ENCODE measurements at regions not wholly inside any gene's neighbourhood (a gene's known extent, or its start where the extent isn't known, plus 50 kb on each side); places are given as distances from the start of the nearest gene placed in this dataset.
A peak's percentile ranks its signal among the peaks of the same experiment; 100 is the strongest.

DNA sequence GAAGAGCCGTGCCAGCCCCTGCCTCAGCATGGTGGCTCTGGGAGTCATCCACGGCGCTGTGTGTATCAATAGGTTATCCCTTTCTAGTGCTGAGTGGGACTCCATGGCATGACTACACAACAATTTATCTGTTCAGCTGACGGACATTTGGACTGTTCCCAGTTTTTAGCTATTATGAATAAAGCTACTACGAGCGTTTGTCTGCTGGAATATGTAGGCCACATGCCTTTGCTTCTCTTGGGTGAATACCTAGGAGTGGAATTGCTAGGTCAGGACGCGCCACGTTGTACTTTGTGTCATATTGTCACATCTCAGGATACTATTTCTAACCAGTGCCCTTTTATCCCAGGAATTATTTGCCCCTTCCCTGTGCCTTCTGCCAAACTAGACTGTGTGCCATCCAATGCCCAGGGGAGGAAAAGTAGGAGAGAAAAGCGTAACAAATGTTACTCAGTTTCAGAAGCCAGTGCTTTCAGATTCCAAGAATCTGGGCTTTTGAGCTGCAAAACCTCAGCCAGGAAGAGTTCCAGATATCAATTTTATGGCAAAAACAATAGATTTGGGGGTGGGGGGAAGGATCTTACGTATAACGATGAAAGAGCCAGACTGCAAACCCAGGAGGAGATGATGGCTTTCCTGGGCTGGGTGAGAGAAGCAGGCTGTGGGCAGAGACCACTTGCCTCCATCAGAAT, 62.5 kb upstream of the NCOR2 start:
- DNase-seq (ENCODE audit: low spot score) = no peak

DNA sequence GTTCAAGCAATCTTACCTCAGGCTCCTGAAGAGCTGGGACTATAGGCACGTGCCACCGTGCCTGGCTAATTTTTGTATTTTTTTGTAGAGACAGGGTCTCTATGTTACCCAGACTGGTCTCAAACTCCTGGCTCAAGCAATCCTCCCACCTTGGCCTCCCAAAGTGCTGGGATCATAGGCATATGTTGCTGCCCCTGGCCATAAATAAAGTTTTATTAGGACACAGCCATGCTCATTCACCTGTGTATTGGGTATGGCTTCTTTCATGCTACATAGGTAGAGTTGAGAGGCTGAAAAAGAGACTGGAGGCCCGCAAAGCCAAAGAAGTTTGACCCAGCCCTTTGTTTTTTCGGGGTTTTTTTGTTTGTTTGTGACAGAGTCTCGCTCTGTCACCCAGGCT, 61.7 kb upstream of the NCOR2 start:
- DNase-seq (ENCODE audit: low spot score) = no peak

DNA sequence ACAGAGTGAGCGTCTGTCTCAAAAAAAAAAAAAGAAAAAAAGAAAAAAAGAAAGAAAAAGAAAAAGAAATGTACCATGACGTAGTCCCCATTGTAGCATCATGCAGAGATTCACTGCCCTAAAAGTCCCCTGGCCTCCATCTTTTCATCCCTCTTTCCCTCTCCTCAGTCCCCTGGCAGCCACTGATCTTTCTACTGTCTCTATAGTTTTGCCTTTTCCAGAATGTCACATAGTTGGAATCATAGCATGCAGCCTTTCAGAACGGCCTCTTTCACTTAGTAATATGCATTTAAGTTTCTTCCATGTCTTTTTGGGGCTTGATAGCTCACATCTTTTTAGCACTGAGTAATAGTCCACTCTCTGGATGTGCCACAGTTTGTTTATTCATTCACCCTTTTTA, 60.5 kb upstream of the NCOR2 start:
- DNase-seq (ENCODE audit: low spot score) = no peak

DNA sequence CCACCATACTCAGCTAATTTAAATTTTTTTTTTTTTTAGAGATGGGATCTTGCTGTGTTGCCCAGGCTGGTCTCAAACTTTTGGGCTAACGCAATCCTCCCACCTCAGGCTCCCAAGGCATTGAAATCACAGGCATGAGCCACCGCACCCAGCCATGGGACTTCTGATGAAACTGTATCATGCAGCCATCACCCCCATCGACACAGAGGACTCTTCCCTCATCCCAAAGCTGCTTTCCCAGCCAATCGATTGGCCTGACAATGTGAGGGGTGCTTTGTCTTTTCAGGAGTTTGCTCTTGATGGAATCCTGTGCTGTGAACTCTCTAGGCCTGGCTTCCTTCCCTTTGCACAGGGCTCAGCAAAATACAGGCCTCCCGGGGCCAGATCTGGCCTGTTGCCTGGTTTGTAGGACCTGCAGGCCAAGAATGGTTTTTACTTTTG, 59.6 kb upstream of the NCOR2 start:
- DNase-seq (ENCODE audit: low spot score) = no peak

DNA sequence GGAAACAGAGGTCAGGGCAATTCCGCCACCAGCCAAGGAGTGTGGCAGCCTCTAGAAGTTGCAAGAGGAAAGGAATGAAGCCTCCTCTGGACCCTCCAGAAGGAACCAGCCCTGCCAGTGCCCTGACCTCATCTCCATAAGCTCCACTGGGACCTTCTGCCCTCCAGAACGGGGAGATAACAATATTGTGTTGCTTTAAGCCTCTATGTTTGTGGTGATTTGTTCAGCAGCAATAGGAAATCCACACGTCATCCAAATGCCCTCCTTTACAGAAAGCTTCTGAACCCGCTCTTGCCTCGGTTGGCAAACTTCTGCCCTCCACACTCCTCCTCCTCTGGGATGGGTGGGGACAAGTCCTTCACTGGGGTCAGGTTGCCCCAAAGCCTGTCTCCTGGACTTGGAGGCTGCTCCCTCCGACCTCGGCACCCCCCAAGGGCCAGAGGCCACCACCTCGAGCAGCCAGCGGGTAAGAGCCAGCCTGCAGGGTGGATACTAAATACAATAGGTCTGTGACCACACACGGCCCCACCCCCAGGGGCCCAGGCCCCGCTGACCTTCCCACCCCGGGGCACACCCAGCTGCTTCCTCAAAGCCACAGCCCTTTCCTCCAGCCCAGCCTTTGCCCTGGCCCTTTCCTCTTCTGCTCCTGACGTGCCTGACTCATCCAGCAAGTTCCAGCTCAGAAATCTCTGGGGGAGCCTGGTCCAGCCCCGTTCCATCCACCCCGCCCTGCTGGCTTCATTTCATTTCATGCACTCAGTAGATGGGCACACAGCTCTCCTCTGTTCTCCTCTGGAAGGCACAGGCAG, 58.7 kb upstream of the NCOR2 start:
- DNase-seq (ENCODE audit: low spot score) = no peak

DNA sequence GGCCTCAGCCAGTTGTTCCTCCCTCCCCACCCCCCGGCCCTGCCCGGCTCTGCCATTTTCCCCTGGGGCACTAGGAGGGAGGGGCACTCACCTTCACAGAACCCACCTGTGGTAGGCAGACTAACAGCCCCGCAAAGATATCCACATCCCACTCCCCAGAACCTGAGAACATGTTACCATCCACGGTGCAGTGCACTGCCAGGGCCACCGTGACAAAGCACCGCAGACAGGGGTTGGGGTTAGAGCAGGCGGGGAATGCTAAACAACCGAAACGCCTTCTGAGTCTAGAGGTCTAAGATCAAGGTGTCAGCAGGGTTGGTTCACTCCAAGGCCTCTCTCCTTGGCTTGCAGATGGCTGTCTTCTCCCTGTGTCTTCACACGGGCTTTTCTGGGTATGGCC, 57.4 kb upstream of the NCOR2 start:
- no peak for DNase-seq (ENCODE audit: low spot score)

DNA sequence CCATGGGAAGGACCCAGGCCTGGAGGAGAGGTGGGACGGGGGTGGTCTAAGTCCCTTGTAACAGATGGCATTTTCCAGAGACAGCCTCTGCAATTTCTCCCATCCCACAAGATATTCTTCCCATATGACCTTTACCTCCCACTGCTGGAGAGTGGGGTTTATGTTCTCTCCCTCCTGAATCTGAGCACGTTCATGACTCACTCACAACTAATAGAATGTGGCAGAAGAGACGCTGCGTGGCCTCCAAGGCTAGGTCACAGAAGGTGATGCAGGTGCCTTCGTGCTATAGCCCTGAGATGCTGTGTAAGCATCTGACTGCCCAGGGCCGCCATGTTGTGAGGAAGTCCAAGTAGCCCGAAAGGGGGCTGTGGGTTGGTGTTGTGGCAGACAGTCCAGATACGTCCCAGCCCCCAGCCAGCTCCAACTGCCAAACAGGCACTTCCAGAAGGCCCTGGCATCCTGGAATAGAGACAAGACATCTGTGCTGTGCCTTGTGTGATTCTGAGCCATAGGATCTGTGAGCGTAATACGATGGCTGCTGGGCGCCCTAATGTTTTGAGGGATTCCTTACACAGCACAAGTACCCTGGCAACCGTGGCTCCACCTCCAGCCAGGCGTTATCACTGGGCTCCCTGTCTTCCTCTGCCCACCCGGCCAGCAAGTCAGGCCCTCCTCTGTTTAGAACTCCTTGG, 56.1 kb upstream of the NCOR2 start:
- DNase-seq (ENCODE audit: low spot score) = no peak

DNA sequence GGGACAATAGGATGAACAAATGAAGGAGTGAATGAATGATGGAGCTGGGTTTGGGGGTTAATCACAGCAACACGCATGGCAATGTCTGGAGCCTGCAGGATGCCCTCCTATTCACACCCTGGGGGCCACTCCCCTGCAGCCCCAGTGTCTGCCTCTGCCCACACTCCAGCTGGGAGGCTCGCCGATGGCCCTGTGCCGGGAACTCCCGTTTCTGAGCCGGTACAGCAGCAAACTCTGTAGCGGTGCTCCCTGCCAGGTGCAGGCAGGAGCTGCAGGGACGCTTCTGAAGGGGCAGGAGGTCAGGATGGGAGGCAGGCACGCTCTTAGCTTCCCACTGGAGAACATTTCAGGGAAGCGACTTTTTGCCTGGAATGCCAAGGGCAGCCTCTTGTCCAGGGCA, 55.4 kb upstream of the NCOR2 start:
- DNase-seq (ENCODE audit: low spot score) = no peak

DNA sequence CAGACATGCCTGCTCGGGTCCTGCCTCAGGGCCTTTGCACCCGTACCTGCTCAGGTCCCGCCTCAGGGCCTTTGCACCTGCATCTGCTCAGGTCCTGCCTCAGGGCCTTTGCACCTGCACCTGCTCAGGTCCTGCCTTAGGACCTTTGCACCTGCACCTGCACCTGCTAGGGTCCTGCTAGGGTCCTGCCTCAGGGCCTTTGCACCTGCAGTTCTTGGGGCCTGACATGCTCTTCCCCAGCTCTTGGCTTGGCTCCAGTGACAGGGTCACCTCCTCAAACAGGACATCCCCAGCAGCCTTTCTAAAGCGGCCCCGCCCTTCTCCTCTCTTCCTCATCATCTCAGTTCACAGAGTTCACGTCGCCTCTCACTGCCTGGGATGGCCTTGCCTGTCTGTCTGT, 54.9 kb upstream of the NCOR2 start:
- DNase-seq (ENCODE audit: low spot score) = peak; percentile 13

DNA sequence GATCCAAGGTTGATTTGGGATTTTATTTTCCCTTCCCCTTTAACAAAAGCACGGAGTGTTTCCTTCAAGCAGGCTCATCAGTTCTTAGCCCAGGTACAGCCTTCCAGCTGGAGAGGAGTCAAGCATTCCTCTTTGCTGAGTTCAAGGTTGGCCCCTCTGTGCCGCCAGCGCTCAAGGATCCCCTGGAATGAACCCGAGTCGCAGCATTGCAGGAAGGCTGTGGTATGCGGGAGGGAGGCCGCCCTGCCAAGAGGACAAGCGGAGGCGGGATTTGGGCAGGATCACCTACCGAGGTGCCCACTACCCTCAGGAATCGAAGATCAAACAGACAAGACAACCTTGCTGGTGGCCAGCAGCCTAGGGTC, 53.9 kb upstream of the NCOR2 start:
- no peak for DNase-seq (ENCODE audit: low spot score)

DNA sequence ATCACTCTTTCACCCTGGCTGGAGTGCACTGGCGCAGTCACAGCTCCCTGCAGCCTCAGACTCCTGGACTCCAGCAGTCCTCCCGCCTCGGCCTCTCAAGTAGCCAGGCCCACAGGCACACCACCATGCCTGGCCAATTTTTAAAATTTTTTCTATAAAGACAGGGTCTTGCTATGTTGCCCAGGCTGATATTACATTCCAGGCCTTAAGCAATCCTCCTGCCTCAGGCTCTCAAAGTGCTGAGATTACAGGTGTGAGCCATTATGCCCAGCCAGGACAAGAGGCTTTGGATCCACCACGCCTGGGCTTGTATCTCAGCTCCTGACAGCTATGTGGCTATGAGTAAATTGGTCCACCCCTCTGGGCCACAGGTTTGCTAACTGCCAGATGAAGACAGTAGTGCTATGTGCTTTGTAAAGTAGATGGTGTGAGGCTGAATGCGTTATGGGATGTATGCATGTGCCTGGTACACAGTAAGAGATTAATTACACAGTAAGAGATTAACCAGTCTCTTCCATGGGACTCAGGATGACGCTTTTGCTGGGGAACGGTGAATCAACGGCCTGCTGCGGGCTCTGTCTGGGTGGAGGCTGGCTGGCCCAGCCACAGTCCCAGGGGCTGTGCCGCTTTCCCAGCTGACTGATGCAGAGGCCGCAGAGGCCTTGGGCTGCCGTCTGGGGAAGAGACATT, 53.3 kb upstream of the NCOR2 start:
- no peak for DNase-seq (ENCODE audit: low spot score)

DNA sequence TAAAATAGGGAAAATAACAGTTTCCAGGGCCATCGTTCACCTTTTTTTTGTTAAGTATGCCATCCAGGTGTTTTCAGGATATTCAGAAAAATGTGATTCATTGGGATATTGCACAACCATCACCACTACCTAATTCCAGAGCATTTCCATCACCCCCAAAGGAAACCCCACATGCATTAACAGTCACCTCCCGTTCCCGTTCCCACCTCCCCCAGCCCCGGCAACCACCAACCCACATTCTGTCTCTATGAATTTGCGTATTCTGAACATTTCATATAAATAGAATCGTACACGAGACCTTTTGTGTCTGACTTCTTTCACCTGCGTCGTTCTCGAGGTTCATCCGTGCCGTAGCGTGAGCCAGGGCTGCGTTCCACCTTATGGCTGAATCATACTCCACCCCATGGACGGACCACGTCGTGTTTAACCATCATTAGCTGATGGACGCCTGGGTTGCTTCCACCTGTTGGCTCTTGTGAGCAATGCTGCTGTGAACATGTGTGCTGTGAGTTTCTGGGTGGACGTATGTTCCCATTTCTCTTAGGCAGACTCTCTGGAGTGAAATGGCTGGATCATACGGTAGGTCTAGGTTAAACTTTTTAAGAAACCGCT, 51.0 kb upstream of the NCOR2 start:
- DNase-seq (ENCODE audit: low spot score) = no peak

DNA sequence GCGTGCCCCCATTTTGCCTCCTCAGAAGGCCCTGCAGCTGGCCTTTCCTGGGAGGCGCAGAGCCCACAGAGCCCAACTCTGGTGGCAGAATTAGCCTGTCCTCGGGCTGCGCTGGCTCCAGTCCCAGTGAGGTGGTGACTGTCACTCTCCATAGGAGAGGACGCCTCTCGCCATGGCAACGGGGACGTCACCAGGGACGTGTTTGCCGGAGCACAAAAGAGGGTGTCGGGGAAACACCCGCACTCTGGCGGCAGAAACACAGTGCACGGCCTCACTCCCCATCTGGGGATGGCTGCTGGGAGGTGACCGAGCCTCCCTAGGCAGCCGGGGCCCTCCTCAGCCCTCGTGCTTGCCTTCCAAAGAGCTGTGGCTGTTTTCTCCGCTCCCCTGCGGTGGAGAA, 50.2 kb upstream of the NCOR2 start:
- DNase-seq (ENCODE audit: low spot score) = no peak
